Ascending aorta (tissue), 2 donors: ENCODE measurements at regions not wholly inside any gene's neighbourhood (a gene's known extent, or its start where the extent isn't known, plus 50 kb on each side); places are given as distances from the start of the nearest gene placed in this dataset.

Experiments
- DNase-seq, 2 donors: peaks; one replicate each; pipeline ENCODE4 v3.0.0-alpha.2; 2019; ENCODE audit warnings: low spot score in 2 of 2
- H3K27ac ChIP-seq, 2 donors: fragments of 200-600 bp; sonication (generic); one replicate each; pipeline ENCODE4 v1.5.1; 2016 to 2017; ENCODE audit warnings: mild to moderate bottlenecking in 1 of 2
- H3K27me3 ChIP-seq: fragments of 200-600 bp; sonication (generic); one replicate; pipeline ENCODE4 v1.5.1; 2017
- H3K36me3 ChIP-seq, 2 donors: fragments of 200-600 bp; sonication (generic); one replicate each; pipeline ENCODE4 v1.5.1; 2016
- H3K4me1 ChIP-seq, 2 donors: fragments of 200-600 bp; sonication (generic); one replicate each; pipeline ENCODE4 v1.5.1; 2016 to 2017; ENCODE audit warnings: mild to moderate bottlenecking in 1 of 2
- H3K4me3 ChIP-seq, 2 donors: fragments of 200-600 bp; sonication (generic); one replicate each; pipeline ENCODE4 v1.5.1; 2016 to 2017; ENCODE audit warnings: mild to moderate bottlenecking in 1 of 2
- H3K9me3 ChIP-seq, 2 donors: fragments of 200-600 bp; sonication (generic); one replicate each; pipeline ENCODE4 v1.5.1; 2016
- intact Hi-C: fragments of 100-400 bp; cut with DNase I; formaldehyde crosslinking; loops from one replicate; pipeline ENCODE4 v1.15.1; 2023
- TF ChIP-seq, protein P1 (sequence below), 3 experiments: fragments of 200-600 bp in 2 of 3; fragments of 450-650 bp in 1 of 3; sonication (generic) in 2 of 3; IDR thresholded peaks; one replicate each; pipeline ENCODE4 v1.5.1; 2016 to 2019; ENCODE audit warnings: antibody characterized with exemption in 3 of 3, mild to moderate bottlenecking in 1 of 3, moderate library complexity in 1 of 3

GRCh38 chr1:189616893-189617292 is 860.8 kb downstream of the BRINP3 start:
- H3K4me3 ChIP-seq: no peak overlapping the region
- DNase-seq: no peak
- H3K36me3 ChIP-seq: no peaks in the 10 kb centered on the region
- intact Hi-C loops: no loop called here
- no peaks in the 10 kb centered on the region for H3K9me3 ChIP-seq
- H3K4me1 ChIP-seq: no peaks in the 10 kb centered on the region
- no peaks in the 10 kb centered on the region for H3K27me3 ChIP-seq
- no peak overlapping the region for H3K27ac ChIP-seq
- TF ChIP-seq, protein P1, sequence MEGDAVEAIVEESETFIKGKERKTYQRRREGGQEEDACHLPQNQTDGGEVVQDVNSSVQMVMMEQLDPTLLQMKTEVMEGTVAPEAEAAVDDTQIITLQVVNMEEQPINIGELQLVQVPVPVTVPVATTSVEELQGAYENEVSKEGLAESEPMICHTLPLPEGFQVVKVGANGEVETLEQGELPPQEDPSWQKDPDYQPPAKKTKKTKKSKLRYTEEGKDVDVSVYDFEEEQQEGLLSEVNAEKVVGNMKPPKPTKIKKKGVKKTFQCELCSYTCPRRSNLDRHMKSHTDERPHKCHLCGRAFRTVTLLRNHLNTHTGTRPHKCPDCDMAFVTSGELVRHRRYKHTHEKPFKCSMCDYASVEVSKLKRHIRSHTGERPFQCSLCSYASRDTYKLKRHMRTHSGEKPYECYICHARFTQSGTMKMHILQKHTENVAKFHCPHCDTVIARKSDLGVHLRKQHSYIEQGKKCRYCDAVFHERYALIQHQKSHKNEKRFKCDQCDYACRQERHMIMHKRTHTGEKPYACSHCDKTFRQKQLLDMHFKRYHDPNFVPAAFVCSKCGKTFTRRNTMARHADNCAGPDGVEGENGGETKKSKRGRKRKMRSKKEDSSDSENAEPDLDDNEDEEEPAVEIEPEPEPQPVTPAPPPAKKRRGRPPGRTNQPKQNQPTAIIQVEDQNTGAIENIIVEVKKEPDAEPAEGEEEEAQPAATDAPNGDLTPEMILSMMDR (IDR thresholded peaks at IDR 0.05): no peak

DNA sequence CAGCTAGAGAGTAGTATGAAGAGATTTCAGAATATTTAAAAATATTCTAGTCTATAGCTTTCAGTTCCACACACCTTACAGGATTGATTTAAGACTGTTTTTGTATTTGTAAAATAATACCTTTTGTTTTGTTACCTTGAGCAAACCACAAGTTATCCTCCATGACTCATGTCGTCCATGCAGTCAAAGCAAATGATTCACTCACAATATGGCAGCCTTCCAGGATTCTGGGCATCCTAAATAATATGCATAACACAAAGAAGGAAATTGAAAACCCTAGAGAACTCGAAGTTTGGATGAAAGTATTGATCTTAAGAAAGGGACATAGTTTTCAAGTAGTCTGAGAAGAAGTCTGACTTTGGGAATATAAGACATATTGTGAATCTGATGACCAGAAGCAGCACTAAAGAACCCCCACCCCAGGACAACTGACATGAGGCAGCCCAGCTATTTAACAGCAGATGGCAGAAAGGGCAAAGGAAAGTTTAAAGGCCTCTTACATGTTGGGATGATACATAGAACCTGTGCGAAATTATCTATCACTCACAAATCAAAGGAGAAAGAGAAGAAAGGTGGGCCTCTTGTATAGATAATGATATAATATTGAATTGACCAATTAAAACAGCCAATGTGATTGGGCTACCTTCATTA is 857.9 kb downstream of the BRINP3 start:
- H3K4me3 ChIP-seq: no peak overlapping the region
- intact Hi-C loops: no loop called here
- no peaks in the 10 kb centered on the region for H3K9me3 ChIP-seq
- H3K36me3 ChIP-seq: no peaks in the 10 kb centered on the region
- no peak overlapping the region for H3K27ac ChIP-seq
- no peaks in the 10 kb centered on the region for H3K27me3 ChIP-seq
- no peaks in the 10 kb centered on the region for H3K4me1 ChIP-seq
- no peak for DNase-seq
- TF ChIP-seq, protein P1 (IDR thresholded peaks at IDR 0.05): no peak

GRCh38 chr1:189620471-189620870 is 857.2 kb downstream of the BRINP3 start:
- TF ChIP-seq, protein P1 (IDR thresholded peaks at IDR 0.05): no peak
- Histone ChIP-seq H3K9me3 (no peaks in the 10 kb centered on the region), H3K27me3 (no peaks in the 10 kb centered on the region), H3K27ac (no peak overlapping the region), H3K36me3 (no peaks in the 10 kb centered on the region), H3K4me1 (no peaks in the 10 kb centered on the region), H3K4me3 (no peak overlapping the region)
- no peak for DNase-seq
- intact Hi-C loops: no loop called here

GRCh38 chr1:189623336-189623735 is 854.3 kb downstream of the BRINP3 start:
- Histone ChIP-seq H3K4me3 (no peak overlapping the region), H3K27me3 (no peaks in the 10 kb centered on the region), H3K27ac (no peak overlapping the region), H3K9me3 (no peaks in the 10 kb centered on the region), H3K4me1 (no peaks in the 10 kb centered on the region), H3K36me3 (no peaks in the 10 kb centered on the region)
- DNase-seq: no peak
- intact Hi-C loops: no loop called here
- TF ChIP-seq, protein P1 (IDR thresholded peaks at IDR 0.05): no peak

DNA sequence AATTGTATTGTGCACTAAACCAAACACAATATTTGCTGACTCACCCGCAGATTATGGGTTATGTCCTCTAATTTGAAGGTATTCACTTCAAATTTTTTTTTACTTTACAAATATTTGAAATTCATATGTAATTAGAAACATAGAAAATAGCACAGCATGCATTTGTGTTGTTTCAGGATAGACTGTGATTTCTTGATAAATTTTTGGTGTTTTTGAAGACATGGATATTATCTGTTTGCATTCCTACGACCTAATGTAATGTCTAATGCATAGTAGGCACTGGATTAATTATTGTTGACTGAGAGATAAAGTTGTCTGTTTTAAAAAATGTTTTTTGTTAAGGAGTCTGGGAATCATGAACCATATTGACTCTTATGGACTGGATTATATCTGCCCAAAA is 850.2 kb downstream of the BRINP3 start:
- intact Hi-C loops: no loop called here
- no peaks in the 10 kb centered on the region for H3K4me1 ChIP-seq
- TF ChIP-seq, protein P1 (IDR thresholded peaks at IDR 0.05): no peak
- H3K9me3 ChIP-seq: no peaks in the 10 kb centered on the region
- no peak overlapping the region for H3K4me3 ChIP-seq
- no peaks in the 10 kb centered on the region for H3K27me3 ChIP-seq
- H3K27ac ChIP-seq: no peak overlapping the region
- DNase-seq: no peak
- no peaks in the 10 kb centered on the region for H3K36me3 ChIP-seq

DNA sequence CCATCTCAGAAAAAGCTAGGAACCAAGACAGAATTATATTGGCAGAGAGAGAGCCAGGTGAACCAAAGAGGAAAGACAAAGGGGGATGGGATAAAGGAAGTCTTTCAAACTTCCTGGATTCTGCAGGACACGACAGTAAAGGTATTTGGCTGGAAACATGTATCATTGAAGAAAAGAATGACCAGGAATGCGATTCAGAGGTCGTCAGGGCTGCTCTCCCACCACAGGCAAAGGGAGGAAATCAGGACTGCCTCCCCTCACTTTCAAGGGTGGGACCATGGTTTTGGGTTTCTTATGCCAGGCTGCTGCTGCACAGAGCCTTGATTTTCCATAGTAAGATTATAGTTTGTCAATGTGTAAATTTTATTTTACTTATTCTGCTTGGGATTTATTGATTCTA is 848.8 kb downstream of the BRINP3 start:
- H3K27me3 ChIP-seq: no peaks in the 10 kb centered on the region
- intact Hi-C loops: no loop called here
- H3K9me3 ChIP-seq: no peaks in the 10 kb centered on the region
- H3K27ac ChIP-seq: no peak overlapping the region
- no peak overlapping the region for H3K4me3 ChIP-seq
- DNase-seq: no peak
- no peaks in the 10 kb centered on the region for H3K4me1 ChIP-seq
- TF ChIP-seq, protein P1 (IDR thresholded peaks at IDR 0.05): no peak
- H3K36me3 ChIP-seq: no peaks in the 10 kb centered on the region
